GM06990 (cell line): ENCODE measurements at regions not wholly inside any gene's neighbourhood (a gene's known extent, or its start where the extent isn't known, plus 50 kb on each side); places are given as distances from the start of the nearest gene placed in this dataset.

Experiments
- DNase-seq: peaks from one replicate; pipeline ENCODE4 v3.0.0-alpha.2; 2011; ENCODE audit not compliant: insufficient read length; ENCODE audit errors: extremely low read depth
- H3K27me3 ChIP-seq: replicated peaks from 2 replicates; pipeline ENCODE4 v1.6.0; 2011; ENCODE audit warnings: low read length; ENCODE audit not compliant: control insufficient read depth, insufficient read depth
- H3K36me3 ChIP-seq: 2 replicates; pipeline ENCODE4 v1.5.1; 2011; ENCODE audit warnings: low read length; ENCODE audit not compliant: control insufficient read depth, insufficient read depth
- H3K4me3 ChIP-seq: replicated peaks from 2 replicates; pipeline ENCODE4 v1.5.1; 2011; ENCODE audit warnings: low read depth, mild to moderate bottlenecking, control low read depth, low read length
- TF ChIP-seq, protein P1 (sequence below): IDR thresholded peaks from 2 replicates; pipeline ENCODE4 v1.5.1; 2011; ENCODE audit warnings: low read length, control low read depth, mild to moderate bottlenecking, inconsistent platforms; ENCODE audit not compliant: insufficient read depth, poor library complexity, severe bottlenecking

DNA sequence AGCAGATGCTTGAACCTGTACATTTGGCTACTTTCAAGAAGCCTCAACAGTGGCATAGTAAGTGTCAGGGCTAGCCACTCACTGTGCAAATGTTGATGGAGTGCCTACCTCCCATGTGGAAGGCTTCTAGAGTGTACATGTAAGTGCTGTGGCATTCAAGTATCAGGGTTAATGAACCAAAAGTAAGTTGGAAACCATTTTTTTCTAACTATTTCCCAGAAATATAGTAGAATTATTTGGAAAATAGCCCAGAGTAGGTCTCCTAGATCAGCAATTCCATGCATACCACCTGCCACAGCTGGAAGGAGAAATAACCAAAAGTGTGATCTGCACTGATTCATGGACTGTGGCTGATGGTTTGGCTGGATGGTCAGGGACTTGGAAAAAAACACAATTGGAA, 53.3 kb downstream of the FOXD1 start:
- Histone ChIP-seq H3K36me3 (no peaks in the 10 kb centered on the region), H3K27me3 (no peaks in the 10 kb centered on the region; the same call in 1 of the 2 replicates), H3K4me3 (no peak overlapping the region)
- TF ChIP-seq, protein P1, sequence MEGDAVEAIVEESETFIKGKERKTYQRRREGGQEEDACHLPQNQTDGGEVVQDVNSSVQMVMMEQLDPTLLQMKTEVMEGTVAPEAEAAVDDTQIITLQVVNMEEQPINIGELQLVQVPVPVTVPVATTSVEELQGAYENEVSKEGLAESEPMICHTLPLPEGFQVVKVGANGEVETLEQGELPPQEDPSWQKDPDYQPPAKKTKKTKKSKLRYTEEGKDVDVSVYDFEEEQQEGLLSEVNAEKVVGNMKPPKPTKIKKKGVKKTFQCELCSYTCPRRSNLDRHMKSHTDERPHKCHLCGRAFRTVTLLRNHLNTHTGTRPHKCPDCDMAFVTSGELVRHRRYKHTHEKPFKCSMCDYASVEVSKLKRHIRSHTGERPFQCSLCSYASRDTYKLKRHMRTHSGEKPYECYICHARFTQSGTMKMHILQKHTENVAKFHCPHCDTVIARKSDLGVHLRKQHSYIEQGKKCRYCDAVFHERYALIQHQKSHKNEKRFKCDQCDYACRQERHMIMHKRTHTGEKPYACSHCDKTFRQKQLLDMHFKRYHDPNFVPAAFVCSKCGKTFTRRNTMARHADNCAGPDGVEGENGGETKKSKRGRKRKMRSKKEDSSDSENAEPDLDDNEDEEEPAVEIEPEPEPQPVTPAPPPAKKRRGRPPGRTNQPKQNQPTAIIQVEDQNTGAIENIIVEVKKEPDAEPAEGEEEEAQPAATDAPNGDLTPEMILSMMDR, result no peak
- DNase-seq, result no peak

DNA sequence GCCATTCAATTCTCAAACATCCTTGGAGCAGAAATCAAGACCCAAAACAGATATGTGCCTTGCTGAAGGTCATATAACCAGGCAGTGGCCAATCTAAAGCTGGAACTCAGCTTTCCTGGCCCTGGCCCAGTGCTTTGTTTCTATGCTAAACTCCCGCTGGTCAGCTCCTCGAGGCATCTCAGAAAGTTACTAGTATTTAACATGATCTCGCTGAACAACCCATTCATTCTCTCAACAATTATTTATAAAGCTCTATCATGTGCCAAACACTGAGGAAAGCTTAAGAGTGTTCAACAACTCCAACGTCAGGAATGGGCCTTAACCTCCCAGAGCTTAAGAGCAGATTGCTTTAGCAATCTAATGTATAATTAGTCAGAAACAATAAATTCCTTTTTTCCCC, 54.0 kb downstream of the FOXD1 start:
- H3K36me3 ChIP-seq, result no peaks in the 10 kb centered on the region
- TF ChIP-seq, protein P1, result no peak
- H3K4me3 ChIP-seq, result no peak overlapping the region

DNA sequence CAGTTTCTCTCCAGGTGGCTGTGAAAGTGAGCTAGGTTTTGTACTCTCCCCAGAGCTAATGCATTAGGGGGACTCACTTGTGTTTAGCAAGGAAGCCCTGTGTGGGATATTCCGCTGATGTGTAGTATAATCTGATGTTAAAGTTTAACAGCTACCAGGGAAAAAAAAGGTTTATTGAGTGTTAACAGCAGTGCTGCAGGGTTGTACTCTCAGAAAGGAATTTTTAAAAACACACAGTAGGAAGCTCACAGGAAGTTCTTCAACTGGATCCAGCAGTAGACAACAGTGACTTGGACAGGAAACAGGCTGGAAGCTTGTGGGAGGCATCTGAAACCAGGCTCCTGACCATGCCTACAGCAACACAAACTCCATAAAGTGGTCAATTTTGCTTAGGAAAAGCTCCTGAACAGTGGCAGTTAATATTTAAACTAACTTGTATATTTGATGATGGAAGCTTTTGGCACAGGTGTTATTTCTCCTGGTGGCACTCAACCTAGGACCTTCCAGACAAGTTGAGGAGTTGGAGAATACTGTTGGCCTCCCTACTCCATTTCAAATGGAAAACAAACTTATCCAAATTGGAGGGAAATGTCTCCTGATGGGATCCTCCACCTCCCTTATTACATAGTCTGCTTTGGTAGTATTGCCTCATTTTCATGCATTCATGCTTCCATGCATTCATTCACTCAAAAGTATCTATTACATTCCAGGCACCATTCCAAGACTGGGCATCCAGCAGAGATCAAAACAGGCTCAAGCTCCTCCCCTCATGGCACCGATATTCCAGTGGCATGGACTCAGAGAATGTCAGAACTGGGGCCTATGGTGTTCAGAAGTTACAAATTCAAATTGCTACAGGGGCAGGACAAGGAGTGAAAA, 54.7 kb downstream of the FOXD1 start:
- TF ChIP-seq, protein P1, result no peak
- H3K4me3 ChIP-seq, result no peak overlapping the region
- H3K27me3 ChIP-seq, result no peaks in the 10 kb centered on the region; the same call in 1 of the 2 replicates
- DNase-seq, result no peak
- H3K36me3 ChIP-seq, result no peaks in the 10 kb centered on the region

More for the DNA sequence above, 54.0 kb downstream of the FOXD1 start:
- no peaks in the 10 kb centered on the region; the same call in 1 of the 2 replicates for H3K27me3 ChIP-seq
- DNase-seq, result no peak

DNA sequence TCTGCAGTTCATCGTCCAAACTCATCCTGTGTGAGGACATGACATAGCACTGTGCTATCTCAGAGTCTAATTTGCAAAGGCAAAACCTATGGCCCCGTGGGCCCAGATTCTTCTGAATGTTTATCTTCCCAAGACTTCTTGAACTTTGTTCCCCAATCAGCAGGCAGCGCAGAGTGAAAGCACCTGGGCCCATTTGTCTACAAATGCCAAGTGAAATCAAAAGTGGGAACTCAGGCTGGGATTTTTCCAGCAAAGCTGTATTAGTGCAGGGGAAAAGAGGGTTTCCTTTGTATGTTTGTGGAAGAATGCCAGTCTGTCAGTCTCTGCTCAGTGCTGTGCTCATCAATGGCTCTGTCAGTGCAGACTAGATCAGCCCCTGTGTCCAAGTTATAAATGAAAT, 55.8 kb downstream of the FOXD1 start:
- DNase-seq, result no peak
- Histone ChIP-seq H3K4me3 (no peak overlapping the region), H3K27me3 (no peaks in the 10 kb centered on the region; the same call in 1 of the 2 replicates), H3K36me3 (no peaks in the 10 kb centered on the region)
- TF ChIP-seq, protein P1, result no peak

DNA sequence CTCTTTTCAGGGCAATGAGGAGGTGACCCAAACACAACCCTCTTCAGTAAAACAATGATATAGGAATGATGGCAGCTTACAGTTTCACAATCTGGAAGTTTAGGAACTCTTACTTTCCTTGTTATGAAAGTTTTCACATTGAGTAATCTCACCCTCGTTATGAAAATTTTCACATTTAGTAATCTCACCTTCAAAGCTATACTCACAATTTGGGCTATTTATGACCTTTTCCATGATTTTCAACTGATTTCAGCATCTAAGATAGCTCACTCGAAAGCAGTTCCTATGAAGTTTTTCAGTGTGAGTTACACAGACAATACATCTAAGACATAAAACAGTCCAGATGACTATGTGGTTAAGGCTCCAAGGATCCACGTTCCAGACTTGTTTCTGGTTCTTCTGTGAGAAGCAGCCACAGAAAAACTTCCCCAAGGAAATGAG, 57.1 kb downstream of the FOXD1 start:
- TF ChIP-seq, protein P1, result no peak
- Histone ChIP-seq H3K27me3 (no peaks in the 10 kb centered on the region), H3K36me3 (no peaks in the 10 kb centered on the region), H3K4me3 (no peak overlapping the region)
- DNase-seq, result no peak
